B cell (primary cell): ENCODE measurements at regions not wholly inside any gene's neighbourhood (a gene's known extent, or its start where the extent isn't known, plus 50 kb on each side); places are given as distances from the start of the nearest gene placed in this dataset.

Experiments used
- CTCF ChIP-seq: fragments of 200-600 bp; IDR thresholded peaks from one replicate; pipeline ENCODE4 v1.8.0; 2022; ENCODE audit warnings: antibody characterized with exemption, mild to moderate bottlenecking
- EZH2 ChIP-seq: IDR thresholded peaks from 2 replicates; pipeline ENCODE4 v1.6.1; 2012; ENCODE audit warnings: borderline replicate concordance, low read depth, mild to moderate bottlenecking, moderate library complexity, low read length; ENCODE audit not compliant: insufficient read depth, poor library complexity, severe bottlenecking

- TF ChIP-seq CTCF (no peak), EZH2 (no peak)
These were observed 146.7 kb downstream of the PSMG1 start for GRCh38 chr21:39036581-39036980.
